ENCODE measurements at regions not wholly inside any gene's neighbourhood (a gene's known extent, or its start where the extent isn't known, plus 50 kb on each side); places are given as distances from the start of the nearest gene placed in this dataset.
"Not testable (repeated sequence)": the region's sequence is repeated elsewhere in the genome, so short reads cannot be mapped to it uniquely, and the experiment has no call there.

DNA sequence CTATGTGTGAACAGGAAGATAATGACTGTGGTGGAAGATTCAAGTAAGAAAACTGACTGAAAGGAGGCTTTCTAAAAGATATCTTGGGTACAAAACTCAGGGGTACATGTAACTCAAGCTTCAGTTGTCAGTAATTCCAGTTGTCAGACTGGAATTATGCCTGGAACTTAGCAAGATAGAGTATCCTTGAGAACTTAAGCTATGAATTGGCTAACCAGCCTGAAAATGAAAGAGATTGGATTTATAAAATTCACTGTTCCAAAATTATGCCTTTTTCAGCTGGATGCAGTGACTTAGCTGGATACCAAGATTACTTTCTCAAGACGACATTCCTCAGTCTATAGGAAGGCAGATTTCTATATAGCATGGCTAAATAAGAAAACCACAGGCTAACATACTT is 221.9 kb upstream of the ZBTB20 start:
- ATAC-seq (no peak), DNase-seq (no peak)
- intact Hi-C loops (cut with micrococcal nuclease) = no loop called here

DNA sequence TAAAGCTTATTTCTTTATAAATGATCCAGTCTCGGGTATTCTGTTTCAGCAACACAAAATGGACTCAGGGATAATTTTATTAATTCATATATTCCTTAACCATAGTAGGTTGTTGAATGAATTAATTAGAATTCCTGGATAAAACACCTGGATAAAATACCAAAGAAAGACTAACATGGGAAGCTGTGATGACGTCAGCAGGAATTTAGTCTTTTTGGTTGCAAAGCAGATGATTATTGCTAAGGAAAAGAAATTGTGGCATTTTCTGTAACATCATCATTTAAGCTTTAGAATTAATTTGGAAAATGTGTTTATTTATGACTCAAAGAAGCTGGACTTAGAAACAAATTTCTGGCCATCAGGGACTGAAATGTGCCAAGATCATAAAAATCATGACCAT is 228.3 kb upstream of the ZBTB20 start:
- DNase-seq = no peak
- ATAC-seq = no peak
- intact Hi-C loops (cut with micrococcal nuclease) = no loop called here

DNA sequence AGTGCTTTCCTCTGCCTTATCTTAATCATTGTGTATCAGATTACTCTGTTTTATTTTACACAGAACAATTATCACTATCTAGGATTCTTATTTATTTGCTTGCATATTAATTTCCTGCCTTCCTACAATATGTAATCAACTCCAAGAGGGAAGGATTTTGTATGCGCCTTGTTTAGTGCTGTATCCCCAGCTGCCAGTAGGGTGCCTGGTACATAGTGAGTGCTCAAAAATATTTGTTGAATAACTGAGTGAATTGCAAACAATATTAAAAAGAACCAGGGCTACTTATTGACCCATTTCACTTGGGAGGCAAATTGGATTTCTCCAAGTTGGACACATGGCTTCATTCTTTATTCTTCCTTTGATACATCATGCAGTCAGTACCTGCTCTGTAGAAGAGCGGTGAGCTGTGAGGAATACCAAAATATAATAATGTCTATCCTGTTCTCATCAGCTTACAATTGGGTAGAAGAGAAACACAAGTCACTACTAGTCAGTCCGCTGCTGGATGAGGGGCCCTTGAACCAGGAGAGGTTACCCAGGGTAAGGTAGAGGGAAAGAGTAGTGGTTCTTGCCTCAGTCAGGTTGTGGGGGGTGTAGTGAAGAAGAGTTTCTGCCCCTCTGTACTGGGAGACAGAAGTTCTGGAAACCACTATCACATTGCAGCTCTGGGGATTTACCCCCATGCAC is 233.9 kb upstream of the ZBTB20 start:
- no peak for DNase-seq
- peak; percentile 74 for ATAC-seq
- intact Hi-C loops (cut with micrococcal nuclease) = no loop called here

DNA sequence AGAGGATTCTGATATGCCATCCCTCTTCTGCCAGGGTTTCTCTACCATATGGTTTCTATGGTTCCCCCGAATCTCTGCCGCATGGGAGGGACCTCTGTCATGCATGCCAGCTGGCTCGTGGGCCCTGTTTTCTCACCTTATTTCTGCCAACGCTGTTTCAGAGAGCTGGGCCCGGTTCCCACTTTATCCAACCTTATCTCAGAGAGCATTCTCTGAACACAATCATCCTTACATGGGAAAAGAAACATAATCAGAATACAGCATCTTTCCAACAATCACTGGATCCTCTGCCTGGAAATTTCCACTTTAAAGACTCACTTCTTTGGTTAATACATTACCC is 234.5 kb upstream of the ZBTB20 start:
- peak; percentile 98 for ATAC-seq
- peak; percentile 82 for DNase-seq
- intact Hi-C loops (cut with micrococcal nuclease) = no loop called here

DNA sequence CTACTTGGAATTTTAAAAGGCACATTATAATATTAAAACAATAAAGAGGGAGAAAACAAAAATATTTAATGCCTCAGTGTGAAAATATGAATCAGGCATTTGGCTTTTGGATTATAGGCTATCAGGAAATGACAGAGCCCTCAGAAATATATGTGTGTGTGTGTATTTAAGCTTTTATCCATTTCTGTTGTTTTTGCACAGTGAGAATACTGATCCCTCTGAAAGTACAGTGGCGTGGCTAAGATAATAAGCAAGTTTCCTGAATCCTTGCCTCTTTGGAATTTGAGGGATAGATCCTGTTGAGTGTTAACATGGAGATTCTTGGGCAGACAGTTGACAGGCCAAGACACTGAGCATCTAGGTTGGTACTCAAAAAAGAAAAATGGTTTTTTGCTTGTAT is 234.8 kb upstream of the ZBTB20 start:
- ATAC-seq (no peak), DNase-seq (no peak)
- intact Hi-C loops (cut with micrococcal nuclease) = no loop called here

DNA sequence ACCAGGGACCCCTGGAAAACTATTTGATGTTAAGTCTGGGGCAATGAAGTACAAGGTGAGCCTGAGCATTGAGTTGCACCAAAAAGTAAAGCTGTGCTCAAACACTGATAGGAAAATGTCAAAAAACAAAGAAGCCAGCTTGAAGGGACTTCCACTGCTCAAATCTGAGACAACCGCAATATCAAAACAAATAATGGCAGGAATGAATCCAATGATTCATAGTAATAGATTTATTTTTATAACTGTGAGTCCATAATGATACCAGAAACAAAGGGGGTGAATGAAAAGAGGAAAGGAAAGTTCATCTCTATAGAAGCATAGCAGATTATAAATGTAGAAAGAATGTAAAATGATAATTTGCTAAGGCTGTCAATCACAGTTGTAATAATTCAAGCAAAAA is 237.3 kb upstream of the ZBTB20 start:
- DNase-seq (no peak), ATAC-seq (no peak)
- intact Hi-C loops (cut with micrococcal nuclease) = no loop called here

DNA sequence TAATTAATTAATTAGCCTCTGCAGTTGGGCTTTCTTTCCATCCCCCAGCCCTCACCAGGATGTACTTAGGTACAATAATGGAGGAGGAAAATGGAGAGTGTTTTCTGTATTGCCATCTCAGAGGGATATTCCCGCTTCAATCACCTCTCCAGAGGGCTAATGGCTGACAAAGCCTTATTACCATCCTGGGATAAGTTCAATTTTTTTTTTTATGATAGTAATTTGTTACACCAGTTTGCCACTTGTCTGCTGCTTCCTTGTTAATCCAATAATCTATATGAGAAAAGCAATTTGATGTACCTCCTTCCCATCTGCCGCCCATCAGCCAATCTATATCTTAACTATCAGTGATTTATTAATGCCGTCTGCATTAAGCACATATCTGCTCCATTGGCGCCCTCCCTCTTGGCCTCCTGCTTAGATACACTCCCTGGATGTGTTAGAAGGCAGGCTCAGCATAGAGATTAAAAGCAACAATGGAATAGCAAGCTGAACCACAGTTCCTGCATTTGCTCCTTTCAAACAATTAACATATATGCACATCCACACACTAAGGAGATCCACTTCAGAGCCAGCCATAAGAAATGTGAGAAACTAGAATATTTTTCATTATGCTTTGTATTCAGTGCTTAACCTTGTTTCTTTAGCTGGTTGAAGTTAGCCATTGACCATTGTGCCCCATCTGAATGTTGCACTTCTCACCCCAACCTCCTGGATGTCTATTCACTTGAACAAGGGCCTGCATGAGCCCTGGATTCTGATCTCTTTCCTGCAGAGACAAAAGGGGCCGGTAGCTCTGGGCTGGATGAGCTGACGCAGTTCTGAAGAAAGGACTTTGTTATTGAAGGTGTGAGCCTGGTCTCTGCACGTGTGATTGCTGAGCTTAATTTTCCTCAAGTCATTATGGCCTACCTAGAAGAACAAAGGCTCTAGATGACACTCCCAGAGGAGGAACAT is 237.3 kb upstream of the GAP43 start:
- intact Hi-C loops (cut with micrococcal nuclease) = no loop called here
- ATAC-seq = no peak
- DNase-seq = no peak

DNA sequence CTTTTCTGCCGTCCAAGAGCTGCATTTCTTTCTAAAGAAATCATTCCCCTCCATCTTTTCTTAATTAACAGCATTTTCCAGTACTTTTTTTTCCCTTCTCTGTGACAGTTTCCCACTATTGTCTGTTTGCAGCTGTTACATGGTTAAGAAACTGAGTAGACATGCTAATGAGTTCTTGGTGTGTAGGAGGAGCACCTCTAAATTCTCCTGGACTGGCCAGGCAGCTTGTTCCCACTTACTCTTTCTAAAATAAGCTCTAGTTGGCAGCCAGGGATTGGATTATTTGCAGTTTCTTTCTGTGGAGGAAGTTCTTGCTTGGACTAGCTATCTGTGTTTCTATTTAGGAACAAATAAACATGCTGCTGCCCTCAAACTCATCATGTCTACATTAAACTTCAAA is 235.1 kb upstream of the GAP43 start:
- intact Hi-C loops (cut with micrococcal nuclease) = no loop called here
- no peak for DNase-seq
- ATAC-seq = peak; percentile 97

DNA sequence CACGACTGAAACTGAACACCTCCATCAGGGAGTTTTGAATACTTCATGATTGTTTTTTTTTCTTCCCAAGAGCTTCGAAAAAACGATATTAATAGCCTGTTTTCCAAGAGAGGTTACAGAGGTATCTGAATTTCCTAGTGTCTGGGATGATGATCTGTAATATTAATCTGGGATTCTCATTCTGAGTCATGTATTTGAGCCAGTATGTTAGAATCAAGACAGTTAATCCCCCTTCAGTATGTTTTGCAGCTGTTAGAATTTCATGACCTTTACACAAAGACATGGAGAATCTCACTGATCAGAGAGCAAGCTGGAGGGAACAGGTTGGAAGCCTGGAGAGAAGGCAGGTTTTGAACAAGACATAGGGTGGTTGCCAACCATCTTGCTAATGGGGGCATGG is 234.5 kb upstream of the GAP43 start:
- ATAC-seq (no peak), DNase-seq (no peak)
- intact Hi-C loops (cut with micrococcal nuclease) = no loop called here

DNA sequence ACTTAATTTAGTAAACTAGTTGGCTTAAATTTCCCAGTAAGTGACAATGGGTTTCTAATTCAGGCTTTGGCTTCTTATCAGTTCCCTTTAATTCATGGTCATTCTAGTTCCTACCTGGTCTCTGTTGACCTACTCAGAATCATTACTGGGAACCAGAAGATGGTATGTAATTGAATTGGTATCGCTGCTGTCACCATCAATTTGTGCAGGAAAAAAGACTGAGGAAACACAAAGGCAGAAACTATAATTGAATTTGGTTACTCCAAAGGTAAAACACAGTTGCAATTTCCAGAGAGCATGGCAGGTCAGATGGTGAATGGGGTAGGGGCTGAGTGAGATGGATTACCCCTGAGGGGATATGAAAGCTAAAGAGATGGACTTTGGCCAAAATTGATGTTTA is 226.5 kb upstream of the GAP43 start:
- DNase-seq (no peak), ATAC-seq (no peak)
- intact Hi-C loops (cut with micrococcal nuclease) = no loop called here

DNA sequence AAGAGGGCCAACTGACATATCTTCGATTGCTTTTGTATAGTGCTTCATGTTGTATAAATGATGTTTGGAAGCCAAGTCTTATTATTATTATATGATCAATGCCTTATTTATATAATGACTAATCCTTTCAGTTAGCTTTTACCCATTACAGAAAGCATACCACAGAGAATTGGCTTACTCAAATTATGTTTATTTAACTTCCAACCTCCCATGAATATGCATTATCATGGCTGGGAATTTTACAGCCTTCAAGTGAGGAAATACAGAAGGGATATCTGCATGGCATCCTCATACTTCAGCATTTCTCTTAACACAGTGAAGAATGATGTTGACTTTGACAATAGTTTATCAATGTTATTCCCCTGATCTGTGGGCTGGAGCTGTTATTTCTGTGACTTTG is 225.9 kb upstream of the GAP43 start:
- no peak for ATAC-seq
- intact Hi-C loops (cut with micrococcal nuclease) = no loop called here
- no peak for DNase-seq

DNA sequence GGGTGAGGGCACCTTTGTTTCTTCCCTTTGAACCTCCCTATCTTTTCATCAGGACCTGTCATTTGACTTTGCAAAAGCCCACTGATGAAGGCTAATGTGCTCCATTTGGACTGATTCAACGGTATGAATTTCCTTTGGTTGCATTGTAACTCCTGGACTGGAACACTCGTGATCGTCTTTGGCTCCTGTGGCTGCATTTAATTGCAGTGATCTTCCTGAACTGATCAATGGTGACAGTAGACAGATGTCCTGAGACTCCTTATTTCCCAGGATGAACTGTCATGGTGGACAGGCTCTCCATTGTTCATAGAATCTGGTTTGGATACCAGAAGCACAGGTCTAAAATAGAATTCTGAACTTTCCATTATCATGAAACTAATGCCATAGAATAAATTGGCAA is 224.8 kb upstream of the GAP43 start:
- DNase-seq (no peak), ATAC-seq (no peak)
- intact Hi-C loops (cut with micrococcal nuclease) = no loop called here

DNA sequence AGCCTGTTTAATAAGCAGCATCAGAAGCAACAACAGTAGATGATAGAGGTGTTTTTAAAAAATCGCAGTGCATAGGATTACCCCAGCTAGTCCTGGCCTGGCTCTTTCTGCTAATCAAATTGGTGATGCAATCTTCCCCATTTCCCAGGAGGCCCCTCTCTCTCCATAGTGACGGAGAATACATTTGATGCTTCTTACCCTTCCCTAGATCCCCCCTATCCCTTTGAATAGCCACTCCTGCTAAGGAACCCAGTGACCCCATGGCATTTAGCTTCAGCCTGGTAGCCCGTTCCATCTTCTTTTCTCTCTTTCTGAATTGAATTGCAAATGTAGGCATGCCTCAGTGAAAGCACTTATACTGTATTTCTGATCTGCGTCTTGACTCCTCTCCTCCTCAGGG is 223.6 kb upstream of the GAP43 start:
- no peak for DNase-seq
- intact Hi-C loops (cut with micrococcal nuclease) = no loop called here
- no peak for ATAC-seq

DNA sequence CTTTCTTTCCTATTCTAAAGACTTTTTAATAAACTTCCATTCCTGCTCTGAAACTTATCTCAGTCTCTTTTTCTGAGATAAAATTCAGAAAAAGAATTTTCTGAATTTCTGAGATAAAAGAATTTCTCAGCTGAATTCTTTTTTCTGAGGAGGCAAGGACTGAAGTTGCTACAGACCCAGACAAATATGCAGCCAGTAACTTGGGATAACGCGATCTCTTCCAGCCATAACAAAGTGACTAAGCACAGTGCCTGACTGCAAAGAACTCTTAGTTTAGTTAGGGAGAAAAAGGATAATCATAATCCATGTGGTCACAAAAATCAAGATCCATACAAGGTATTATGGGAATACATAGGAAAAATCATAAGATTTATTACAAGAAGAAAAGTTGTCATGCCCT is 222.0 kb upstream of the GAP43 start:
- peak; percentile 69 for ATAC-seq
- intact Hi-C loops (cut with micrococcal nuclease) = no loop called here
- no peak for DNase-seq

DNA sequence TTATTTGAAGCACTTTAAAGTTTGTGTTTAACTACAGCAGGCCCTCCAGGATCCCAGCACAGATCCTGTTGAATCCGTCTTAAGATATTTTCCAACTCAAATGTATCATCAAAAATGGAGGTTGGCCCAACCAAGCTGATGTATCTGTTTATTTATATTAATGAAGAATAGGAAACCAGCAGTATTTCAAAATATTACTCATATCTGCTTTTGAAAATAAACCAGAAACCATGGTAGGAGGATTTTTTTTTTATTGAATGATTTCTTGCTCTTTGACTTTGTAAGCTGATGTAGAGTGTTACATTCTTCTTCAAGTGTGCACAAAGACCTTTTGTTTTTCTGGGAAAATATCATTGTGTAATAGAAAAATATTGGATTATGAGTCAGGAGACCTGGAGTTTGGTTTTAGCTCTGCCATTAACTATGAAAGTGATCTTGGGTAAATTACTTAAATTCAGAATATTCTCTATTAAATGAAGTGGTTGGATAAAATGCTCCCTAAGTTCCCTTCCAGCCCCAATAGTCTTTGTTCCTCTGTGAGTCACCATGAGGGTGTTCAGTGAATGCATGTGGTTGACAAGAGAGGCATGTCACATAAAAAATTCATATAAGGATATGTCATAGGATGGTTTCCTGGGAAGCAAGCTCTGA is 221.3 kb upstream of the GAP43 start:
- peak; percentile 22 for ATAC-seq
- no peak for DNase-seq
- intact Hi-C loops (cut with micrococcal nuclease) = no loop called here

DNA sequence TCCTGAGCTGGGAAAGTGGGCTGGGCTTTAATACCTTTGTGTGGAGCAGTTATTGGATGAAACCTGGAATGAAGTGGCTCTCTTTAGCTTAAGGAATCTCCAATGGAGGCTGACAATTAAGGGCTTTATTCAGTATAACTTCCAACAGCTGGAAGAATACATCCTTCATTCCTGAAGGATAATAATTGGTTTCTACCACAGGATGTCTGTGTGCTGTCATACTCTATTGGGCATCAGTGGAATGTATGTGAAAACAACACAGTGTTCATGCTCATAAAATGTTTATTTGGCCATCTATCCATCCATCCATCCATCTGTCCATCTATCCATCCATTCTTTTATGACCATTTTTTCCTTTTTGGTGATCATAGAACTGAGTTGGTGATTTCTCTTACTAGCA is 220.7 kb upstream of the GAP43 start:
- DNase-seq = no peak
- no peak for ATAC-seq
- intact Hi-C loops (cut with micrococcal nuclease) = no loop called here

DNA sequence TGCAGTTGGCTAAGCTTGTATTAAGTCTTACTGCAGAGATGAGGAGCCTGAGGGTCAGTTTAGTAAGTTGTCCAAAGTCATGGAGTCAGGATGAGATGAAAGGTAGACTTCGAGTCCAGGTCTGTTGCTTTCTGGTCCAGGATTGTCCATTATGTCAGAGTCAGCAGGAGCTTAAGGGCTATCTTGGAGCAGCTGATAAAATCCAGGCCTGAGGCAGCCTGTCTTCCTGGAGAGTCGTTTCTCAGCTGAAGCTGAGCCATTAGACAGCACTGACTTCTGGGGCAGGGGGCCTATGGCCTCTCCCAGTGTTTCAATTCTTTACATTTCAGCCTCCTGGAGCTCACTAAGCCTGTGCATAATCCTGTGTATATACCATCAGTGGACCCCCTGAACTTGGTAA is 219.5 kb upstream of the GAP43 start:
- ATAC-seq (no peak), DNase-seq (no peak)
- intact Hi-C loops (cut with micrococcal nuclease) = no loop called here

DNA sequence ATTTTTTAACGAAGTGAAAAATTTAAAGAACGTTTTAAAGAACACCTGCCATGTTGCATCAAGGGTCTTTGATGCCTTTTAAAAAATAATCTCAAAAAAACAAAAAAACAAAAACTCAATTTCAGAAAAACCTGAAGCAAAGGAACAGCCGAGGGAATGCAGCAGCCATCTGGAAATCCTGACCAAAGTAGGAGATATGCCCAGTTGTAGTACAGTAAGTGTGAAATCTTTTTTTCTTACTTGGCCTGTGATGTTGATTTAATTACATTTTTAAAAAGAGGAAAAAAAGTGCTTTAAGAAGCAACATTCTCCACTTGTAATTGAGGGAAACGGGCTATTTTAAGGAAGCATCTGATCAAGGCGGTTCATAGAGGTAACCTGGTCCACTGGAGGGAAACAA is 213.7 kb upstream of the GAP43 start:
- ATAC-seq (no peak), DNase-seq (no peak)
- intact Hi-C loops (cut with micrococcal nuclease) = no loop called here

DNA sequence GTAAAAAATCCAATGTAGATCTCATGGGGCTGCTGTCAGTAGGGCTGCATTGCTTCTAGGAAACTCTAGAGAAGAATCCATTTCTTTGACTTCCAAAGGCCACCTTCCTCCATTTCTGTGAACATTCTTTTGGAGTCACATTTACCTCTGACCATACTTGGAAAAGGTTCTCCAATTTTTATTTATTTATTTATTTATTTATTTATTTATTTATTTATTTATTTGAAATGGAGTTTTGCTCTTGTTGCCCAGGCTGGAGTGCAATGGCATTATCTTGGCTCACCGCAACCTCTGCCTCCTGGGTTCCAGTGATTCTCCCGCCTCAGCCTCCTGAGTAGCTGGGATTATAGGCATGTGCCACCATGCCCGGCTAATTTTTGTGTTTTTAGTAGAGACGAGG is 208.7 kb upstream of the GAP43 start:
- ATAC-seq; DNase-seq; intact Hi-C loops (cut with micrococcal nuclease): not testable (repeated sequence)

DNA sequence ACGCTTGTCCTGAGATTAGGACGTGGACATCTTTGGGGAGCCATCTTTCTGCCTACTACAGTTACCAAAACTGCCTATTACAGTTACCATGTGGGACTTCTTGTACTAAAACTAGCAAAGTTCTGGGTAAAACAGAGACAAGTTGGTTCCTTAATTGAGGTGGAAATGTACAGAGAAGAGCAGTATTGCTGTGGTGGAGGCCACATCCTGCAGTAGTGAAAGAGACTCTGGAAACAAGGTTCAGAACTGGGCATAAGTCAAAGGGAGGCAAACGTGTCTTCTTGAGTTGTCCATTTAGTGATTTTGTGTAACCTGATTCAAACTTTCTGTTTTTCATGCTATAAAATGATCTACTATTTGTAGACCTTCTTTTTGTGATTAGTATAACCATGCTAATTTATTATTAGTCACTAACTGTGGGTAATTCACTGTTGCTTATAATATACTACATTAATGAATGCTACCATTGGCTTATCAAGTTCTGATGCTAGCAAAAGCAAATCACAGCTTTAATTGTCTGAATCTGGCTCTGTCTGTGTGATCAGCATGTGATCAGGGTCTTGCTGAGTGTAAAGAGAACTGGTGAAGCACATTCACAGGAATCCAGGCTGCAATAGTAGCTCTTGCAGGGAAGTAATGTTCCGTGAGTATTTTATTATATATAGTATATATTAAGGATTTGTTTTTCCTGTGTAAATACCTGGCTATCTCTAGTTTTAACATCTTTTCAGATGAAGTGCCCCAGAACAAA is 207.9 kb upstream of the GAP43 start:
- ATAC-seq = no peak
- DNase-seq = no peak
- intact Hi-C loops (cut with micrococcal nuclease) = no loop called here

Measured in left ventricle myocardium superior (tissue), 1 donor.